ENCODE measurements at regions not wholly inside any gene's neighbourhood (a gene's known extent, or its start where the extent isn't known, plus 50 kb on each side); places are given as distances from the start of the nearest gene placed in this dataset.

DNA sequence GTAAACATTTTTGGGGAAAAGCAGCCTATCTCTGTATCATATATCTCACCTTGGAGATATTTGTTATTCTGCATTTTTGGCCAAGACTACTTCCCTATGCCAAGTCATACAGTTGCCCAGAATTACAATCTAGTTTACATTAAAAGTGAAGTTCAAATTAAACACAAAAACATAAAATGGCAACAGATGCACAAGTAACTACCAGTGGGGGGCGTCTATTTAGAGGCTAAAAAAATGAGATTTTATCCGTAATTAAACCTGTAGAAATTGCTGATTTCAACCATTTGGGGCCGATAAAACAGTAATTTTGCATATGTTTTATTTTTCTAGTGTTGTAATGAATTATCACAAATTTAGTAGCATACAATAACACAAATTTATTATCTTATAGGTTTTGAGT is 787.1 kb upstream of the CHD1 start:
- no peak overlapping the region for H3K4me3 ChIP-seq (ENCODE audit: low read length)
- H3K36me3 ChIP-seq (ENCODE audit: control insufficient read depth, low read depth, low read length), result no peaks in the 10 kb centered on the region
- H3K27me3 ChIP-seq (ENCODE audit: control insufficient read depth, insufficient read depth, low read length), result peaks cover 8% of the 10 kb centered on the region
- H3K4me1 ChIP-seq (ENCODE audit: control insufficient read depth, low read depth, low read length), result peaks cover 13% of the 10 kb centered on the region
- H3K9ac ChIP-seq (ENCODE audit: low read length), result no peak overlapping the region
- no peak overlapping the region for H3K27ac ChIP-seq (ENCODE audit: low read length)
- no peaks in the 10 kb centered on the region for H3K9me3 ChIP-seq (ENCODE audit: control insufficient read depth, low read depth, low read length)

DNA sequence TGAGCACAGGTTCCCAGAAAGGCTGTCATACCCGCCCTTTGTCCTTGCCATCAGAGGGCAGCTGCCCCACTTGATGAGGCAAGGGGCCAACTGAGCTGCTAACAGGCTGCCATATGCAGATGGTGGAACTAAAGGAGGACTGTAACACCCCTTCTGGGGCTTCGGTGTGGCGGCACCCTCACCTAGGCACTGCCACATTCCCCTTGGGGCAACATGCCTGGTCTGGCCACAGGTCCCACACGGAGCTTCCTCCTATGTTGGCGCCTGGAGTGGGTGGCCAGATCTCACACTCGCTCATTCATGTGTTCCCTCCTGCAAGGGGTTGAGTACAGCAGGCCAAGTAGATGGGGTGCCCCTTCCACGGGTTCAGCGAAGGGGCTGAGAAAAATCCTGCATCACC is 777.4 kb upstream of the CHD1 start:
- Histone ChIP-seq H3K36me3 (ENCODE audit: control insufficient read depth, low read depth, low read length) (no peaks in the 10 kb centered on the region), H3K27me3 (ENCODE audit: control insufficient read depth, insufficient read depth, low read length) (no peaks in the 10 kb centered on the region), H3K4me1 (ENCODE audit: control insufficient read depth, low read depth, low read length) (no peaks in the 10 kb centered on the region), H3K9ac (ENCODE audit: low read length) (no peak overlapping the region), H3K4me3 (ENCODE audit: low read length) (no peak overlapping the region), H3K27ac (ENCODE audit: low read length) (no peak overlapping the region), H3K9me3 (ENCODE audit: control insufficient read depth, low read depth, low read length) (no peaks in the 10 kb centered on the region)

DNA sequence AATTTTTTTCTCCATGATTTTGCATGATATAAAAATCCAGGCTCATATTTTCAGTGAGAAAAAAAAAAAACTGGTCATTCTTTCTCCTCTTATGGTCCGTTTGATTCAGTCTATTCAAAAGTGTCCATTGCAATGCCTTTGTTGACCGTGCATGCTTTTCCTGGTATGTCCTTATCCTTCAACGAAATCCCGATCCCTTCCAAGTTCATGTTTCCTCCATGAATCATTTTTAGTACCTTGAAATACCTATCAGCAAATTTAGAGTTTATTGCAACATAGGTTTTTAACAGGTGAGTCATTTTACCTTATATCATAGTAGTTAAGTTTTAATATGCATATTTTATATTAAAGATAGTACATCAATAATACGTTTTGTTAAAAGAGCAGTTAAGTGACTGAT is 773.8 kb upstream of the CHD1 start:
- no peaks in the 10 kb centered on the region for H3K4me1 ChIP-seq (ENCODE audit: control insufficient read depth, low read depth, low read length)
- H3K9me3 ChIP-seq (ENCODE audit: control insufficient read depth, low read depth, low read length), result no peaks in the 10 kb centered on the region
- H3K4me3 ChIP-seq (ENCODE audit: low read length), result no peak overlapping the region
- H3K27ac ChIP-seq (ENCODE audit: low read length), result no peak overlapping the region
- no peak overlapping the region for H3K9ac ChIP-seq (ENCODE audit: low read length)
- no peaks in the 10 kb centered on the region for H3K36me3 ChIP-seq (ENCODE audit: control insufficient read depth, low read depth, low read length)
- H3K27me3 ChIP-seq (ENCODE audit: control insufficient read depth, insufficient read depth, low read length), result no peaks in the 10 kb centered on the region

DNA sequence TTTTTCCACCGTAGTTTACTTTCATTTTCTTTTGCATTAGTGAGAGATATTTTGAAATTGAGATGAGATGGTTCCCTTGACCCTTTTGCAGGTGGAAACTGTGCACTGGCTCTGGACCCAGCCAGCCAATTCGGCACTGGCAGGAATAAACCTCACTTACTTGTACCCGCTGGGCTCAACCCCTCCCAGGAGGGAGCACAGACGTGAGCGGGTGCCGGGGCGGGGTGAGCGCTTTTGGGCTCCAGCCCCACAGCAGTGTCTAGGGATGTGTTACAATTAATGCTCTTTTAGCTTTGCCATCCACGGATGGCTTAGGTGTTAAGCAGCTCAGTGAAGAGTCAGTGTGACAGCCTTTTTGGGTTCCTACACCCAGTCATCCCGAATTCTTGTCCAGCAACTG is 766.1 kb upstream of the CHD1 start:
- Histone ChIP-seq H3K9me3 (ENCODE audit: control insufficient read depth, low read depth, low read length) (no peaks in the 10 kb centered on the region), H3K27me3 (ENCODE audit: control insufficient read depth, insufficient read depth, low read length) (no peaks in the 10 kb centered on the region), H3K4me3 (ENCODE audit: low read length) (no peak overlapping the region), H3K9ac (ENCODE audit: low read length) (no peak overlapping the region), H3K27ac (ENCODE audit: low read length) (no peak overlapping the region), H3K36me3 (ENCODE audit: control insufficient read depth, low read depth, low read length) (no peaks in the 10 kb centered on the region), H3K4me1 (ENCODE audit: control insufficient read depth, low read depth, low read length) (no peaks in the 10 kb centered on the region)

DNA sequence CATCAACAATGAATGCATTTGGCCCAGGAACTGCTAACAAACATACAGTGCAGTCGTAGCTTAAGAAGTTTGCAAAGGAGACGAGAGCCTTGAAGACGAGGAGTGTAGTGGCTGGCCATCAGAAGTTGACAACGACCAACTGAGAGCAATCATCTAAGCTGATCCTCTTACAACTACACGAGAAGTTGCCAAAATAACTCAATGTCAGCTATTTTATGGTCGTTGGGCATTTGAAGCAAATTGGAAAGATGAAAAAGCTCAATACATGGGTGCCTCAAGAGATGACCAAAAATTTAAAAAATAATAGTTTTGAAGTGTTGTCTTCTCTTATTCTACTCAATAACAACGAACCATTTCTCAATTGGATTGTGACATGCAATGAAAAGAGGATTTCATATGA is 757.7 kb upstream of the CHD1 start:
- Histone ChIP-seq H3K36me3 (ENCODE audit: control insufficient read depth, low read depth, low read length) (no peaks in the 10 kb centered on the region), H3K27me3 (ENCODE audit: control insufficient read depth, insufficient read depth, low read length) (no peaks in the 10 kb centered on the region), H3K27ac (ENCODE audit: low read length) (no peak overlapping the region), H3K4me3 (ENCODE audit: low read length) (no peak overlapping the region), H3K9ac (ENCODE audit: low read length) (no peak overlapping the region), H3K4me1 (ENCODE audit: control insufficient read depth, low read depth, low read length) (no peaks in the 10 kb centered on the region), H3K9me3 (ENCODE audit: control insufficient read depth, low read depth, low read length) (no peaks in the 10 kb centered on the region)

DNA sequence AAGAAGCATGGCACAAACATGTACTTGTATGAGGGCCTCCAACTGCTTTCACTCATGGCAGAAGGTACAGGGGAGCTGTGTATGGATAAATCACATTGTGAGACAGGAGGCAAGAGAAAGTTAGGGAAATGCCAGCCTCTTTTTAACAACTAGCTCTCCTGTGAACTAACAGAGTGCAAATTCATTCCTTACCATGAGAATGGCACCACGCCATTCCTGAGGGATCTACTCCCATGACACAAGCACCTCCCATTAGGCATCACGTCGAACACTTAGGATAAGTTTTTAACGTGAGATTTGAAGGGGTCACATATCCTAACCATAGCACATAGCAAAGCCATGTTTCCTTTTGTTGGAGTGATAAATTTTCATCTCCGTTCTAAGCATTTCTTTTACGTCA is 747.2 kb upstream of the CHD1 start:
- Histone ChIP-seq H3K36me3 (ENCODE audit: control insufficient read depth, low read depth, low read length) (no peaks in the 10 kb centered on the region), H3K27ac (ENCODE audit: low read length) (no peak overlapping the region), H3K9me3 (ENCODE audit: control insufficient read depth, low read depth, low read length) (no peaks in the 10 kb centered on the region), H3K4me3 (ENCODE audit: low read length) (no peak overlapping the region), H3K9ac (ENCODE audit: low read length) (no peak overlapping the region), H3K27me3 (ENCODE audit: control insufficient read depth, insufficient read depth, low read length) (no peaks in the 10 kb centered on the region), H3K4me1 (ENCODE audit: control insufficient read depth, low read depth, low read length) (no peaks in the 10 kb centered on the region)

DNA sequence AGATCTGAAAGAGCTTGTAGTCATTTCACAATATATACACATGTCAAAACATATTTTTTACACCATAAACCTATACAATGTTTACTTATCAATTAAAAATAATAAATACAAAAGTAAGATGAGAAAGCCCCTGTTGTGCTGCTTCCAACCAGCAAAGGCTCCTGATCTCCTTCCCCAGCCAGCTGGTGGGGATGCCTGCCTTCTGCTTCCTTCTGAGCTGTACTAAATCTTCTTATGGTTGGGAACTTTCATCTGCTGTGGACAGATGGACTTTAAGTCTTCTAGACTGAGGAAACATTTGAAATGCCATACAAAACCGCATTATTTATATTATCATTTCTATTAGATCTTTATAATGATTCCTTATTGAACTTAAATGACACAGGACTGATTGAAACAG is 745.3 kb upstream of the CHD1 start:
- Histone ChIP-seq H3K36me3 (ENCODE audit: control insufficient read depth, low read depth, low read length) (no peaks in the 10 kb centered on the region), H3K9ac (ENCODE audit: low read length) (no peak overlapping the region), H3K4me1 (ENCODE audit: control insufficient read depth, low read depth, low read length) (no peaks in the 10 kb centered on the region), H3K9me3 (ENCODE audit: control insufficient read depth, low read depth, low read length) (no peaks in the 10 kb centered on the region), H3K27ac (ENCODE audit: low read length) (no peak overlapping the region), H3K4me3 (ENCODE audit: low read length) (no peak overlapping the region), H3K27me3 (ENCODE audit: control insufficient read depth, insufficient read depth, low read length) (no peaks in the 10 kb centered on the region)

DNA sequence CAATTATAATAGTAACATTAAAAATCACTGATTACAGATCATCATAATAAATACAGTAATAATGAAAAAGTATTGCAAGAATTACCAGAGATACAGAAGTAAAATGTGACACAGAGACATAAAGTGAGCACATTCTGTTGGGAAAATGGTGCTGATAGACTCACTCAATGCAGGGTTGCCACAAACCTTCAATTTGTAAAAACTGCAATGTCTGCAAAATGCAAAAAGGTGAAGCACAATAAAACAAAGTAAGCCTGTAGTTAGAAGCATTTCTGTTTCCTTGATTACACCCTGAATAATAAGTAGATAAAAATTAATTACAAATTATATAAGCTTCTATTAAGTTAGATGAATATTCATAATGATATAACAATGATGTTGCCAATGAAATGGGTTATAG is 736.2 kb upstream of the CHD1 start:
- Histone ChIP-seq H3K4me1 (ENCODE audit: control insufficient read depth, low read depth, low read length) (no peaks in the 10 kb centered on the region), H3K4me3 (ENCODE audit: low read length) (no peak overlapping the region), H3K9ac (ENCODE audit: low read length) (no peak overlapping the region), H3K9me3 (ENCODE audit: control insufficient read depth, low read depth, low read length) (no peaks in the 10 kb centered on the region), H3K27ac (ENCODE audit: low read length) (no peak overlapping the region), H3K27me3 (ENCODE audit: control insufficient read depth, insufficient read depth, low read length) (no peaks in the 10 kb centered on the region), H3K36me3 (ENCODE audit: control insufficient read depth, low read depth, low read length) (no peaks in the 10 kb centered on the region)

DNA sequence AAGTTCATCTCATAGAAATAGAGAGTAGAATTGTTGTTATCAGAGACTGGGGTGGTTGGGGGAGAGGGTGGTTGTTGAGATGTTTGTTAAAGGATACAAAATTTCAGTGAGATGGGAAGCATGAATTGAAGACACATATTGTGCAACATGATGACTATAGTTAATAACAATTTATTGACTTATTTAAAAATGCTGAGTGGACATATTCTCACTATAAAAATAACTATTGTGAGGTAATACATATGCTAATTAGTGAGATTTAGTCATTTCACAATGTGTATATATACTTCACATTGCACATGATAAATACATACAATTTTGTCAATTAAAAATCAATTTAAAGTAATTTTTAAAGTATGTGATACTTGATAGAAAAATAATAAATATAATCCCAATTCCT is 722.5 kb upstream of the CHD1 start:
- no peaks in the 10 kb centered on the region for H3K27me3 ChIP-seq (ENCODE audit: control insufficient read depth, insufficient read depth, low read length)
- no peak overlapping the region for H3K27ac ChIP-seq (ENCODE audit: low read length)
- H3K4me1 ChIP-seq (ENCODE audit: control insufficient read depth, low read depth, low read length), result no peaks in the 10 kb centered on the region
- no peaks in the 10 kb centered on the region for H3K36me3 ChIP-seq (ENCODE audit: control insufficient read depth, low read depth, low read length)
- no peak overlapping the region for H3K4me3 ChIP-seq (ENCODE audit: low read length)
- H3K9me3 ChIP-seq (ENCODE audit: control insufficient read depth, low read depth, low read length), result no peaks in the 10 kb centered on the region
- H3K9ac ChIP-seq (ENCODE audit: low read length), result no peak overlapping the region

DNA sequence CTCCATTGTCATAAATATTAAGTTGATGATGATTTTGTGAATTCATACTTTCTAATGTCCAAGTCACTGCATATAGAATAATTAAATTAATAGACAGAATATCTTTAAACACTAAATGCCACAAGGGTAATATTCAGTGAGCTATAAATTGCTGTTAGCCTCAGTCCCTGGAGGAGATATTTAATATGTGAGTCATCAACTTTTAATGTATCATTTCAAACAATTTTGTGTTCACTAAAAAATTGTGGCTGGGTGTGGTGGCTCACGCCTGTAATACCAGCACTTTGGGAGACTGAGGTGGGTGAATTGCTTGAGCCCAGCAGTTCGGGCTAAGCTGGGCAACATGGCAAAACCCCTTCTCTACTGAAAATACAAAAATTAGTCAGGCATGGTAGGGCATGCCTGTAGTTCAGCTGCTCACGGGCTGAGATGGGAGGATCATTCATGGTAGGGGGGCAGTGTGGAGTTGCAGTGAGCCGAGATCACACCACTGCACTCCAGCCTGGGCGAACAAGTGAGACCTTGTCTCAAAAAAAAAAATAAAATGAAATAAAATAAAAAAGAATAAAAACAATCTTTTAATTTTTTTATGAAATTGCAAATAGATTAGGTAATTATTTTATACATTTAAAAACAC is 717.3 kb upstream of the CHD1 start:
- Histone ChIP-seq H3K9ac (ENCODE audit: low read length) (no peak overlapping the region), H3K27me3 (ENCODE audit: control insufficient read depth, insufficient read depth, low read length) (no peaks in the 10 kb centered on the region), H3K4me1 (ENCODE audit: control insufficient read depth, low read depth, low read length) (no peaks in the 10 kb centered on the region), H3K36me3 (ENCODE audit: control insufficient read depth, low read depth, low read length) (no peaks in the 10 kb centered on the region), H3K27ac (ENCODE audit: low read length) (no peak overlapping the region), H3K9me3 (ENCODE audit: control insufficient read depth, low read depth, low read length) (no peaks in the 10 kb centered on the region), H3K4me3 (ENCODE audit: low read length) (no peak overlapping the region)

DNA sequence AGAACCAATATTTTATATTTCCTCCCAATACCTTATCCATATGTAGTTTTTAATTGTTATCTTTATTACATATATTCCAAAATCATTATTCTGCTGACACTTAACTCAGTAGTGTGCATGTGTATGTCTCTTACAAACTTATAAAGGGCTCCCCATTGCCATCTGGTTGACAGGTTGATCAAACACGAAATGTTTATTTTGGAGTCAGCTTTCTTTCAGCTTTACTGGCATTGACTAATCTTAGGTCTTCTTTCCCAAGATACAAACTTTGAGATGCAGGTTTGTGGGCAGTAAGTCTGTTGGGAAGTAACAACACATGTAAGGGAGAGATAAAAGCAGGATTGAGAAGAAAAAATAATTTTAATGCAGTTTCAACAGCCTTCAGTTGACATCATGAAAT is 716.0 kb upstream of the CHD1 start:
- Histone ChIP-seq H3K9me3 (ENCODE audit: control insufficient read depth, low read depth, low read length) (no peaks in the 10 kb centered on the region), H3K9ac (ENCODE audit: low read length) (no peak overlapping the region), H3K27me3 (ENCODE audit: control insufficient read depth, insufficient read depth, low read length) (no peaks in the 10 kb centered on the region), H3K4me3 (ENCODE audit: low read length) (no peak overlapping the region), H3K36me3 (ENCODE audit: control insufficient read depth, low read depth, low read length) (no peaks in the 10 kb centered on the region), H3K27ac (ENCODE audit: low read length) (no peak overlapping the region), H3K4me1 (ENCODE audit: control insufficient read depth, low read depth, low read length) (no peaks in the 10 kb centered on the region)

DNA sequence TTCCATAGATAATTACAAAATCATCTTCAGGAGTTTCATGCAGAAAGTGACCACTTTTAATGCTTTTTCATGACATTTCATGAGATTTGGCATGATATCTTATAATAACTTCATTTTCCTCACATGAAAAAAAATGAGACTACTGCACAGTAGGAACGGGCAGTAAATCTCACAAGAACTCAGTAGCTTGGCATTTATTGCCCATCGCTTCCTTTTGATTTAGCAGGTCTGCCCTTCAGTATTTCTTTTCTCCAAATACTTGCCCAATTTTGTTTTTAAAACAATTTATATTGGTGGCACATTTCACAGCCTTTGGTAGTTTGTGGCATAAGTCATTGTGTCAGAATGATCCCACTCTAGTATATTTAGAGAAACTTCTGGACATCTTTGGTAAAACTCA is 711.8 kb upstream of the CHD1 start:
- H3K9me3 ChIP-seq (ENCODE audit: control insufficient read depth, low read depth, low read length), result no peaks in the 10 kb centered on the region
- H3K27me3 ChIP-seq (ENCODE audit: control insufficient read depth, insufficient read depth, low read length), result no peaks in the 10 kb centered on the region
- no peaks in the 10 kb centered on the region for H3K36me3 ChIP-seq (ENCODE audit: control insufficient read depth, low read depth, low read length)
- H3K27ac ChIP-seq (ENCODE audit: low read length), result no peak overlapping the region
- H3K4me1 ChIP-seq (ENCODE audit: control insufficient read depth, low read depth, low read length), result no peaks in the 10 kb centered on the region
- no peak overlapping the region for H3K9ac ChIP-seq (ENCODE audit: low read length)
- H3K4me3 ChIP-seq (ENCODE audit: low read length), result no peak overlapping the region

Measured in iPS-18a (cell line).